ENCODE measurements at regions not wholly inside any gene's neighbourhood (a gene's known extent, or its start where the extent isn't known, plus 50 kb on each side); places are given as distances from the start of the nearest gene placed in this dataset.

GRCh38 chr17:56665864-56666263, 72.4 kb downstream of the NOG start:
- Mint-ChIP-seq H3K9me3 (ENCODE audit: insufficient read depth) (no peaks in the 10 kb centered on the region), H3K4me3 (no peak overlapping the region), H3K27ac (no peak overlapping the region), H3K27me3 (peaks cover 21% of the 10 kb centered on the region), H3K4me1 (no peaks in the 10 kb centered on the region)
- Histone ChIP-seq H3K4me1 (ENCODE audit: control insufficient read depth in 2 of 2, insufficient read depth in 2 of 2, low read length in 2 of 2) (no peaks in the 10 kb centered on the region), H3K9ac (ENCODE audit: low read length) (no peak overlapping the region), H3K9me3 (ENCODE audit: control extremely low read depth in 1 of 3, control insufficient read depth in 2 of 3, insufficient read depth in 1 of 3, low read length in 2 of 3) (no peaks in the 10 kb centered on the region), H3K4me3 (ENCODE audit: control extremely low read depth in 1 of 5, extremely low read depth in 1 of 5, insufficient read depth in 1 of 5, low read depth in 2 of 5, low read length in 4 of 5) (no peak overlapping the region), H4K20me1 (ENCODE audit: control insufficient read depth, insufficient read depth, low read length, poor library complexity, severe bottlenecking) (no peaks in the 10 kb centered on the region), H2AFZ (ENCODE audit: insufficient read depth, low read depth, low read length, poor library complexity, severe bottlenecking) (no peak overlapping the region), H3K27ac (ENCODE audit: low read length in 2 of 2) (no peak overlapping the region), H3K36me3 (replicated peaks in 1 of 2; ENCODE audit: control extremely low read depth in 1 of 2, control insufficient read depth in 1 of 2, extremely low read depth in 1 of 2, insufficient read depth in 2 of 2, low read length in 1 of 2) (no peaks in the 10 kb centered on the region), H3K79me2 (ENCODE audit: control insufficient read depth, insufficient read depth, low read length) (no peaks in the 10 kb centered on the region), H3K4me2 (replicated peaks; ENCODE audit: low read depth, low read length, poor library complexity, severe bottlenecking) (no peak overlapping the region), H3K27me3 (replicated peaks in 1 of 4; ENCODE audit: control extremely low read depth in 1 of 4, control insufficient read depth in 3 of 4, insufficient read depth in 4 of 4, low read length in 3 of 4) (peaks cover 0 to 4% (median 0%) of the 10 kb centered on the region in 4 experiments)
- no peak for ATAC-seq (ENCODE audit: low read depth)
- TF ChIP-seq CTCF (IDR thresholded peaks at IDR 0.05) (no peak), EZH2 (IDR thresholded peaks at IDR 0.05; ENCODE audit: borderline replicate concordance, insufficient read depth, low read depth, low read length, poor library complexity, severe bottlenecking) (no peak)
- ChIA-PET POLR2A (no interaction called here), CTCF (no interaction called here)
- intact Hi-C loops (cut with micrococcal nuclease), result no loop called here
- WGBS (ENCODE audit: insufficient coverage), result 88% methylated on average over 4 of the region's 6 CpGs
- DNase-seq, result no peak

- no peak overlapping the region for H3K9ac ChIP-seq (ENCODE audit: low read length)
- 100% methylated on average over 1 of the region's 5 CpGs for WGBS (ENCODE audit: insufficient coverage)
- H3K36me3 ChIP-seq (replicated peaks in 1 of 2; ENCODE audit: control extremely low read depth in 1 of 2, control insufficient read depth in 1 of 2, extremely low read depth in 1 of 2, insufficient read depth in 2 of 2, low read length in 1 of 2), result no peaks in the 10 kb centered on the region
- POLR2A ChIA-PET, result no interaction called here
- ATAC-seq (ENCODE audit: low read depth) (no peak), DNase-seq (no peak)
- no peaks in the 10 kb centered on the region for H4K20me1 ChIP-seq (ENCODE audit: control insufficient read depth, insufficient read depth, low read length, poor library complexity, severe bottlenecking)
- no peak overlapping the region for H2AFZ ChIP-seq (ENCODE audit: insufficient read depth, low read depth, low read length, poor library complexity, severe bottlenecking)
- no peaks in the 10 kb centered on the region for H3K79me2 ChIP-seq (ENCODE audit: control insufficient read depth, insufficient read depth, low read length)
- H3K4me1 Mint-ChIP-seq, result no peaks in the 10 kb centered on the region
- no peak overlapping the region for H3K4me3 Mint-ChIP-seq
- H3K27me3 Mint-ChIP-seq, result peaks cover 32% of the 10 kb centered on the region
- TF ChIP-seq CTCF (IDR thresholded peaks at IDR 0.05) (no peak), EZH2 (IDR thresholded peaks at IDR 0.05; ENCODE audit: borderline replicate concordance, insufficient read depth, low read depth, low read length, poor library complexity, severe bottlenecking) (no peak)
- CTCF ChIA-PET, result no interaction called here
- H3K4me2 ChIP-seq (replicated peaks; ENCODE audit: low read depth, low read length, poor library complexity, severe bottlenecking), result no peak overlapping the region
- peaks cover 0 to 6% (median 0%) of the 10 kb centered on the region in 4 experiments for H3K27me3 ChIP-seq (replicated peaks in 1 of 4; ENCODE audit: control extremely low read depth in 1 of 4, control insufficient read depth in 3 of 4, insufficient read depth in 4 of 4, low read length in 3 of 4)
- H3K27ac ChIP-seq (ENCODE audit: low read length in 2 of 2), result no peak overlapping the region
- H3K9me3 Mint-ChIP-seq (ENCODE audit: insufficient read depth), result no peaks in the 10 kb centered on the region
- H3K4me3 ChIP-seq (ENCODE audit: control extremely low read depth in 1 of 5, extremely low read depth in 1 of 5, insufficient read depth in 1 of 5, low read depth in 2 of 5, low read length in 4 of 5), result no peak overlapping the region
- no peak overlapping the region for H3K27ac Mint-ChIP-seq
- no peaks in the 10 kb centered on the region for H3K4me1 ChIP-seq (ENCODE audit: control insufficient read depth in 2 of 2, insufficient read depth in 2 of 2, low read length in 2 of 2)
- intact Hi-C loops (cut with micrococcal nuclease), result no loop called here
- H3K9me3 ChIP-seq (ENCODE audit: control extremely low read depth in 1 of 3, control insufficient read depth in 2 of 3, insufficient read depth in 1 of 3, low read length in 2 of 3), result no peaks in the 10 kb centered on the region
These were observed 74.5 kb downstream of the NOG start for GRCh38 chr17:56667925-56668458.

Measured in B cell (primary cell).